Loucy (cell line): ENCODE measurements at regions not wholly inside any gene's neighbourhood (a gene's known extent, or its start where the extent isn't known, plus 50 kb on each side); places are given as distances from the start of the nearest gene placed in this dataset.

Experiments
- H2AFZ ChIP-seq: fragments of 200-600 bp; sonication (generic); 2 replicates; pipeline ENCODE4 v1.6.0; 2016; ENCODE audit warnings: antibody characterized with exemption, mild to moderate bottlenecking, low read length, moderate library complexity
- H3F3A ChIP-seq: fragments of 200-600 bp; 2 replicates; pipeline ENCODE4 v1.6.0; 2016; ENCODE audit warnings: antibody characterized with exemption, low read depth, mild to moderate bottlenecking
- H3K27me3 ChIP-seq: fragments of 200-600 bp; sonication (generic); 2 replicates; pipeline ENCODE4 v1.6.1; 2014; ENCODE audit warnings: low read length, mild to moderate bottlenecking; ENCODE audit not compliant: insufficient read depth, poor library complexity, severe bottlenecking
- H3K36me3 ChIP-seq: fragments of 200-600 bp; sonication (generic); 2 replicates; pipeline ENCODE4 v1.6.1; 2016; ENCODE audit warnings: low read length; ENCODE audit not compliant: insufficient read depth
- H3K4me1 ChIP-seq: fragments of 200-600 bp; sonication (generic); 2 replicates; pipeline ENCODE4 v1.5.1; 2014; ENCODE audit warnings: low read length, mild to moderate bottlenecking; ENCODE audit not compliant: insufficient read depth, poor library complexity, severe bottlenecking
- H3K4me2 ChIP-seq: fragments of 200-600 bp; sonication (generic); 2 replicates; pipeline ENCODE4 v1.6.0; 2014; ENCODE audit warnings: antibody characterized with exemption, low read length, low read depth, mild to moderate bottlenecking; ENCODE audit not compliant: poor library complexity, severe bottlenecking
- H3K4me3 ChIP-seq: fragments of 200-600 bp; sonication (generic); 2 replicates; pipeline ENCODE4 v1.5.1; 2014; ENCODE audit warnings: low read length, mild to moderate bottlenecking, mixed read lengths; ENCODE audit not compliant: poor library complexity, severe bottlenecking
- H3K79me2 ChIP-seq: fragments of 200-600 bp; sonication (generic); 2 replicates; pipeline ENCODE4 v1.6.1; 2014; ENCODE audit warnings: low read length; ENCODE audit not compliant: insufficient read depth
- H3K9ac ChIP-seq: fragments of 200-600 bp; sonication (generic); 2 replicates; pipeline ENCODE4 v1.6.0; 2014; ENCODE audit warnings: mild to moderate bottlenecking, low read depth, low read length, moderate library complexity; ENCODE audit not compliant: poor library complexity, severe bottlenecking
- H3K9me2 ChIP-seq: fragments of 200-600 bp; sonication (generic); replicated peaks from 2 replicates; pipeline ENCODE4 v1.6.1; 2016; ENCODE audit warnings: low read depth, low read length, mixed read lengths
- H3K9me3 ChIP-seq: fragments of 200-600 bp; sonication (generic); 2 replicates; pipeline ENCODE4 v1.6.1; 2014; ENCODE audit warnings: mild to moderate bottlenecking, antibody characterized with exemption, low read length, low read depth; ENCODE audit not compliant: insufficient read depth
- H4K20me1 ChIP-seq: fragments of 200-600 bp; sonication (generic); 2 replicates; pipeline ENCODE4 v1.6.0; 2014; ENCODE audit warnings: antibody characterized with exemption, low read length, mild to moderate bottlenecking; ENCODE audit not compliant: insufficient read depth, poor library complexity, severe bottlenecking
- EZH2phosphoT487 ChIP-seq: fragments of 200-600 bp; IDR thresholded peaks from 2 replicates; pipeline ENCODE4 v1.6.1; 2018; ENCODE audit warnings: antibody characterized with exemption, mild to moderate bottlenecking, moderate library complexity, borderline replicate concordance
- TF ChIP-seq, protein P1 (sequence below): fragments of 200-600 bp; sonication (generic); conservative IDR thresholded peaks from 2 replicates; pipeline ENCODE4 v1.5.1; 2014; ENCODE audit warnings: mild to moderate bottlenecking, antibody characterized with exemption, low read length

- no peak overlapping the region for H3K9ac ChIP-seq
- H3F3A ChIP-seq = no peaks in the 10 kb centered on the region
- H3K4me1 ChIP-seq = no peaks in the 10 kb centered on the region
- no peaks in the 10 kb centered on the region for H3K36me3 ChIP-seq
- no peak overlapping the region for H3K4me3 ChIP-seq
- H4K20me1 ChIP-seq = no peaks in the 10 kb centered on the region
- no peaks in the 10 kb centered on the region for H3K9me2 ChIP-seq
- no peaks in the 10 kb centered on the region for H3K27me3 ChIP-seq
- no peak overlapping the region for H3K4me2 ChIP-seq
- H3K9me3 ChIP-seq = no peaks in the 10 kb centered on the region
- no peaks in the 10 kb centered on the region for H3K79me2 ChIP-seq
- TF ChIP-seq, protein P1, sequence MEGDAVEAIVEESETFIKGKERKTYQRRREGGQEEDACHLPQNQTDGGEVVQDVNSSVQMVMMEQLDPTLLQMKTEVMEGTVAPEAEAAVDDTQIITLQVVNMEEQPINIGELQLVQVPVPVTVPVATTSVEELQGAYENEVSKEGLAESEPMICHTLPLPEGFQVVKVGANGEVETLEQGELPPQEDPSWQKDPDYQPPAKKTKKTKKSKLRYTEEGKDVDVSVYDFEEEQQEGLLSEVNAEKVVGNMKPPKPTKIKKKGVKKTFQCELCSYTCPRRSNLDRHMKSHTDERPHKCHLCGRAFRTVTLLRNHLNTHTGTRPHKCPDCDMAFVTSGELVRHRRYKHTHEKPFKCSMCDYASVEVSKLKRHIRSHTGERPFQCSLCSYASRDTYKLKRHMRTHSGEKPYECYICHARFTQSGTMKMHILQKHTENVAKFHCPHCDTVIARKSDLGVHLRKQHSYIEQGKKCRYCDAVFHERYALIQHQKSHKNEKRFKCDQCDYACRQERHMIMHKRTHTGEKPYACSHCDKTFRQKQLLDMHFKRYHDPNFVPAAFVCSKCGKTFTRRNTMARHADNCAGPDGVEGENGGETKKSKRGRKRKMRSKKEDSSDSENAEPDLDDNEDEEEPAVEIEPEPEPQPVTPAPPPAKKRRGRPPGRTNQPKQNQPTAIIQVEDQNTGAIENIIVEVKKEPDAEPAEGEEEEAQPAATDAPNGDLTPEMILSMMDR = no peak
- no peak for TF ChIP-seq EZH2phosphoT487
- no peak overlapping the region for H2AFZ ChIP-seq
Measured at GRCh38 chr1:163896001-163896400, 574.2 kb downstream of the NUF2 start.

- H3K9ac ChIP-seq = no peak overlapping the region
- TF ChIP-seq EZH2phosphoT487 = no peak
- TF ChIP-seq, protein P1 = no peak
Measured at GRCh38 chr1:163897412-163898155, 575.8 kb downstream of the NUF2 start.

GRCh38 chr1:163906283-163906682, 584.5 kb downstream of the NUF2 start:
- Histone ChIP-seq H3F3A (no peaks in the 10 kb centered on the region), H3K9me2 (no peaks in the 10 kb centered on the region), H3K4me3 (no peak overlapping the region), H3K9ac (no peak overlapping the region), H3K4me1 (no peaks in the 10 kb centered on the region), H3K36me3 (no peaks in the 10 kb centered on the region), H3K4me2 (no peak overlapping the region), H2AFZ (no peak overlapping the region), H3K27me3 (no peaks in the 10 kb centered on the region), H3K9me3 (peaks cover 10% of the 10 kb centered on the region; the same call in 1 of the 2 replicates), H3K79me2 (no peaks in the 10 kb centered on the region), H4K20me1 (no peaks in the 10 kb centered on the region)
- TF ChIP-seq, protein P1 = no peak
- no peak for TF ChIP-seq EZH2phosphoT487

More at GRCh38 chr1:163897412-163898155, 575.8 kb downstream of the NUF2 start:
- no peaks in the 10 kb centered on the region for H3K79me2 ChIP-seq
- no peaks in the 10 kb centered on the region for H3F3A ChIP-seq
- no peaks in the 10 kb centered on the region for H3K9me2 ChIP-seq
- H2AFZ ChIP-seq = no peak overlapping the region
- H3K4me1 ChIP-seq = no peaks in the 10 kb centered on the region
- H4K20me1 ChIP-seq = no peaks in the 10 kb centered on the region
- no peaks in the 10 kb centered on the region for H3K9me3 ChIP-seq
- no peaks in the 10 kb centered on the region for H3K27me3 ChIP-seq
- no peaks in the 10 kb centered on the region for H3K36me3 ChIP-seq
- no peak overlapping the region for H3K4me2 ChIP-seq
- H3K4me3 ChIP-seq = no peak overlapping the region
